HEK293T (cell line): ENCODE measurements at regions not wholly inside any gene's neighbourhood (a gene's known extent, or its start where the extent isn't known, plus 50 kb on each side); places are given as distances from the start of the nearest gene placed in this dataset.

Experiments
- ELF4 ChIP-seq: fragments of 450-650 bp; IDR thresholded peaks from 2 replicates; pipeline ENCODE4 v1.6.1; 2017; ENCODE audit warnings: antibody characterized with exemption
- FOXA1 ChIP-seq: fragments of 450-650 bp; IDR thresholded peaks from 2 replicates; pipeline ENCODE4 v1.6.1; 2016; ENCODE audit warnings: mild to moderate bottlenecking
- FOXK2 ChIP-seq: fragments of 450-650 bp; IDR thresholded peaks from 2 replicates; pipeline ENCODE4 v1.6.1; 2016; ENCODE audit warnings: mild to moderate bottlenecking
- FOXM1 ChIP-seq: fragments of 450-650 bp; IDR thresholded peaks from 2 replicates; pipeline ENCODE4 v1.6.1; 2017; ENCODE audit warnings: mild to moderate bottlenecking, borderline replicate concordance
- HDGF ChIP-seq: fragments of 450-650 bp; IDR thresholded peaks from 2 replicates; pipeline ENCODE4 v1.6.1; 2017; ENCODE audit warnings: antibody characterized with exemption, borderline replicate concordance
- L3MBTL2 ChIP-seq: fragments of 450-650 bp; conservative IDR thresholded peaks from 2 replicates; pipeline ENCODE4 v1.6.1; 2016; ENCODE audit warnings: mild to moderate bottlenecking
- NFRKB ChIP-seq: fragments of 450-650 bp; IDR thresholded peaks from 2 replicates; pipeline ENCODE4 v1.6.1; 2016; ENCODE audit warnings: mild to moderate bottlenecking, moderate library complexity
- PKNOX1 ChIP-seq: fragments of 450-650 bp; IDR thresholded peaks from 2 replicates; pipeline ENCODE4 v1.6.1; 2016
- SUZ12 ChIP-seq: fragments of 450-650 bp; IDR thresholded peaks from 2 replicates; pipeline ENCODE4 v1.6.1; 2016; ENCODE audit warnings: mild to moderate bottlenecking
- TARDBP ChIP-seq: fragments of 450-650 bp; IDR thresholded peaks from 2 replicates; pipeline ENCODE4 v1.6.1; 2016
- ZNF384 ChIP-seq: fragments of 450-650 bp; IDR thresholded peaks from 2 replicates; pipeline ENCODE4 v1.6.1; 2016

GRCh38 chr6:74362391-74362790 is 666.4 kb downstream of the CD109 start:
- TF ChIP-seq TARDBP (no peak), NFRKB (no peak), HDGF (no peak), L3MBTL2 (no peak), SUZ12 (no peak), FOXM1 (no peak), ZNF384 (no peak), ELF4 (no peak), PKNOX1 (no peak), FOXK2 (no peak), FOXA1 (no peak)
